DOHH2 (cell line): ENCODE measurements at regions not wholly inside any gene's neighbourhood (a gene's known extent, or its start where the extent isn't known, plus 50 kb on each side); places are given as distances from the start of the nearest gene placed in this dataset.

Experiments used
- CTCF ChIP-seq: fragments of 200-600 bp; sonication (generic); IDR thresholded peaks from one replicate; pipeline ENCODE4 v1.5.1; 2014; ENCODE audit warnings: antibody characterized with exemption, mild to moderate bottlenecking, low read depth, low read length; ENCODE audit not compliant: poor library complexity, severe bottlenecking
- EZH2phosphoT487 ChIP-seq: fragments of 200-600 bp; sonication (generic); IDR thresholded peaks from 2 replicates; pipeline ENCODE4 v1.6.1; 2017; ENCODE audit warnings: borderline replicate concordance, mild to moderate bottlenecking, antibody characterized with exemption, low read length, moderate library complexity, mixed read lengths

- TF ChIP-seq CTCF = no peak
- no peak for TF ChIP-seq EZH2phosphoT487
These were observed 303.8 kb upstream of the TENM3 start for GRCh38 chr4:181939199-181939945.
